Caco-2 (cell line): ENCODE measurements at regions not wholly inside any gene's neighbourhood (a gene's known extent, or its start where the extent isn't known, plus 50 kb on each side); places are given as distances from the start of the nearest gene placed in this dataset.

ENCODE experiments used
- BruUV-seq: library from RNA; stranded (reverse); fragments of 400-500 nt; replicated peaks from 2 replicates; lab custom pipeline; 2021; lab: Mats Ljungman, UMichigan
- CTCF ChIA-PET: fragments of 300-600 bp; sonication (Branson Sonifier 250); formaldehyde crosslinking; loops from one replicate; lab custom pipeline; 2022; ENCODE audit warnings: antibody characterized with exemption; lab: Charles Lee
- POLR2A ChIA-PET: fragments of 300-600 bp; sonication (Branson Sonifier 250); formaldehyde crosslinking; loops from one replicate; lab custom pipeline; 2022; ENCODE audit warnings: antibody characterized with exemption; lab: Charles Lee
- DNase-seq, 2 experiments: peaks; one replicate each; pipeline versions ENCODE4 v3.0.0 to v3.0.0-alpha.2; 2020 to 2022
- H3K27me3 ChIP-seq: replicated peaks from 2 replicates; pipeline ENCODE4 v1.6.0; 2011; ENCODE audit warnings: low read length; ENCODE audit not compliant: control insufficient read depth, insufficient read depth
- H3K36me3 ChIP-seq: 2 replicates; pipeline ENCODE4 v1.5.1; 2011; ENCODE audit warnings: low read length; ENCODE audit not compliant: control insufficient read depth, insufficient read depth
- H3K4me1 ChIP-seq: fragments of 250-450 bp; sonication (Bioruptor Pico); 2 replicates; pipeline ENCODE4 v1.5.1; 2020; ENCODE audit warnings: mild to moderate bottlenecking
- H3K4me3 ChIP-seq: 2 replicates; pipeline ENCODE4 v1.5.1; 2011; ENCODE audit warnings: low read depth, mild to moderate bottlenecking, control low read depth, low read length
- H3K9me3 ChIP-seq: fragments of 250-450 bp; sonication (Bioruptor Pico); 2 replicates; pipeline ENCODE4 v1.5.1; 2020; ENCODE audit warnings: mild to moderate bottlenecking, moderate library complexity
- H3K27ac Mint-ChIP-seq: one replicate; pipeline ENCODE4 v1.8.0; 2022; ENCODE audit warnings: mixed read lengths; ENCODE audit not compliant: unreplicated experiment
- H3K27me3 Mint-ChIP-seq: one replicate; pipeline ENCODE4 v1.8.0; 2022; ENCODE audit warnings: mixed read lengths; ENCODE audit not compliant: insufficient read depth, unreplicated experiment
- H3K36me3 Mint-ChIP-seq: one replicate; pipeline ENCODE4 v1.8.0; 2022; ENCODE audit warnings: mild to moderate bottlenecking, mixed read lengths; ENCODE audit not compliant: insufficient read depth, unreplicated experiment
- H3K4me1 Mint-ChIP-seq: one replicate; pipeline ENCODE4 v1.8.0; 2022; ENCODE audit warnings: low read depth, mixed read lengths; ENCODE audit not compliant: unreplicated experiment
- H3K4me3 Mint-ChIP-seq: one replicate; pipeline ENCODE4 v1.8.0; 2022; ENCODE audit warnings: mild to moderate bottlenecking, moderate library complexity, mixed read lengths; ENCODE audit not compliant: unreplicated experiment
- H3K9me3 Mint-ChIP-seq: one replicate; pipeline ENCODE4 v1.8.0; 2022; ENCODE audit warnings: mixed read lengths; ENCODE audit not compliant: unreplicated experiment
- intact Hi-C: fragments of 100-400 bp; cut with micrococcal nuclease; formaldehyde crosslinking; loops from one replicate; pipeline ENCODE4 v1.10.0; 2022; ENCODE audit not compliant: unreplicated experiment
- TF ChIP-seq, protein P1 (sequence below), 2 experiments: fragments of 200-600 bp in 1 of 2; IDR thresholded peaks; 1 replicate in 1 of 2; 2 replicates in 1 of 2; pipeline versions ENCODE4 v1.5.1 to v1.8.0; 2011 to 2022; ENCODE audit warnings: antibody characterized with exemption in 1 of 2, control low read depth in 1 of 2, inconsistent platforms in 1 of 2, low read depth in 1 of 2, low read length in 1 of 2, mild to moderate bottlenecking in 1 of 2, moderate library complexity in 1 of 2; ENCODE audit not compliant: insufficient read depth in 1 of 2, severe bottlenecking in 1 of 2, unreplicated experiment in 1 of 2

DNA sequence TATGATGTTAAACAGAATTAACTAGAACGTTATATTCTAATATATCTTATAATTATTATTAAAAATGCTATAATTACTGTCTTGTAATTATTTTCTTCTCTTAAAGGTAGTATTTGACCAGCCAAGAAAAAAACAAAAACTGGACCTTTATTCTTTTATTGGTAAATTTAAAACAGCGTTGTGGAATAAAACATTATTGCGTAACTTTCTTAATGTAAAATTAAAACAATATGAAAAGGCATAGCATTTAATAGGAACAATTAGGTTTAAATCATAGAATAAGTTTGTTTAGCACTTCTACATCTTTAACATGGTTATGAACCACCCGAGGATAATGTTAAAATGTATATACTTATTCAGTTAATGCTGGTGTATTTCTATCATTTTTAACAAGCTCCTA is 574.5 kb upstream of the CDH18 start:
- Mint-ChIP-seq H3K36me3 (no peaks in the 10 kb centered on the region), H3K4me3 (no peak overlapping the region), H3K27ac (no peak overlapping the region), H3K27me3 (peaks cover 3% of the 10 kb centered on the region), H3K9me3 (no peaks in the 10 kb centered on the region), H3K4me1 (no peaks in the 10 kb centered on the region)
- Histone ChIP-seq H3K27me3 (no peaks in the 10 kb centered on the region), H3K9me3 (no peaks in the 10 kb centered on the region), H3K4me1 (no peaks in the 10 kb centered on the region), H3K4me3 (no peak overlapping the region), H3K36me3 (no peaks in the 10 kb centered on the region)
- no peak for DNase-seq
- TF ChIP-seq, protein P1, sequence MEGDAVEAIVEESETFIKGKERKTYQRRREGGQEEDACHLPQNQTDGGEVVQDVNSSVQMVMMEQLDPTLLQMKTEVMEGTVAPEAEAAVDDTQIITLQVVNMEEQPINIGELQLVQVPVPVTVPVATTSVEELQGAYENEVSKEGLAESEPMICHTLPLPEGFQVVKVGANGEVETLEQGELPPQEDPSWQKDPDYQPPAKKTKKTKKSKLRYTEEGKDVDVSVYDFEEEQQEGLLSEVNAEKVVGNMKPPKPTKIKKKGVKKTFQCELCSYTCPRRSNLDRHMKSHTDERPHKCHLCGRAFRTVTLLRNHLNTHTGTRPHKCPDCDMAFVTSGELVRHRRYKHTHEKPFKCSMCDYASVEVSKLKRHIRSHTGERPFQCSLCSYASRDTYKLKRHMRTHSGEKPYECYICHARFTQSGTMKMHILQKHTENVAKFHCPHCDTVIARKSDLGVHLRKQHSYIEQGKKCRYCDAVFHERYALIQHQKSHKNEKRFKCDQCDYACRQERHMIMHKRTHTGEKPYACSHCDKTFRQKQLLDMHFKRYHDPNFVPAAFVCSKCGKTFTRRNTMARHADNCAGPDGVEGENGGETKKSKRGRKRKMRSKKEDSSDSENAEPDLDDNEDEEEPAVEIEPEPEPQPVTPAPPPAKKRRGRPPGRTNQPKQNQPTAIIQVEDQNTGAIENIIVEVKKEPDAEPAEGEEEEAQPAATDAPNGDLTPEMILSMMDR (IDR thresholded peaks at IDR 0.05; ENCODE audit: insufficient read depth in 1 of 2, low read depth in 1 of 2, low read length in 1 of 2, severe bottlenecking in 1 of 2, unreplicated experiment in 1 of 2): no peak
- BruUV-seq: no TSS peak
- ChIA-PET CTCF (no interaction called here), POLR2A (no interaction called here)
- intact Hi-C loops: no loop called here

DNA sequence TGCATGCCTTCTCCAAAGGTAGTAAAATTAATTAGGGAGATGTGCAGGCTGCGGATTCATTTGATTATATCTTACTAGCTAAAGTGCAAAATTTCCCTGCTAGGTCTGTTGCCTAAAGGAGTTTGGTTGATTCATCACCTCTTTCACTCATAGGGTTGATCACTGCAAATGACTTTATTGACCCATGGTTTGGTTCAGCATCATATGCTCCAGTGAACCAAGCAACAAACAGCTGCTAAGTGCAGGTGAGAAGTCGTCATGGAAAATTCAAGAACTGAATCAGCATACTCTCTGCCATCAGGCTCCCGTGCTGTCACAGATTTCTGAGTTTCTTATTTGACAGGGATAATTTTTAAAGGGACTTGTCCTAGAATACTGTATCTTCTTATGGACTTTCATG is 571.8 kb upstream of the CDH18 start:
- Histone ChIP-seq H3K27me3 (no peaks in the 10 kb centered on the region), H3K9me3 (no peaks in the 10 kb centered on the region), H3K4me3 (no peak overlapping the region), H3K36me3 (no peaks in the 10 kb centered on the region), H3K4me1 (no peaks in the 10 kb centered on the region)
- Mint-ChIP-seq H3K27ac (no peak overlapping the region), H3K27me3 (peaks cover 3% of the 10 kb centered on the region), H3K36me3 (no peaks in the 10 kb centered on the region), H3K4me1 (no peaks in the 10 kb centered on the region), H3K4me3 (no peak overlapping the region), H3K9me3 (no peaks in the 10 kb centered on the region)
- ChIA-PET POLR2A (no interaction called here), CTCF (no interaction called here)
- intact Hi-C loops: no loop called here
- DNase-seq: no peak
- TF ChIP-seq, protein P1 (IDR thresholded peaks at IDR 0.05; ENCODE audit: insufficient read depth in 1 of 2, low read depth in 1 of 2, low read length in 1 of 2, severe bottlenecking in 1 of 2, unreplicated experiment in 1 of 2): no peak
- BruUV-seq: no TSS peak

DNA sequence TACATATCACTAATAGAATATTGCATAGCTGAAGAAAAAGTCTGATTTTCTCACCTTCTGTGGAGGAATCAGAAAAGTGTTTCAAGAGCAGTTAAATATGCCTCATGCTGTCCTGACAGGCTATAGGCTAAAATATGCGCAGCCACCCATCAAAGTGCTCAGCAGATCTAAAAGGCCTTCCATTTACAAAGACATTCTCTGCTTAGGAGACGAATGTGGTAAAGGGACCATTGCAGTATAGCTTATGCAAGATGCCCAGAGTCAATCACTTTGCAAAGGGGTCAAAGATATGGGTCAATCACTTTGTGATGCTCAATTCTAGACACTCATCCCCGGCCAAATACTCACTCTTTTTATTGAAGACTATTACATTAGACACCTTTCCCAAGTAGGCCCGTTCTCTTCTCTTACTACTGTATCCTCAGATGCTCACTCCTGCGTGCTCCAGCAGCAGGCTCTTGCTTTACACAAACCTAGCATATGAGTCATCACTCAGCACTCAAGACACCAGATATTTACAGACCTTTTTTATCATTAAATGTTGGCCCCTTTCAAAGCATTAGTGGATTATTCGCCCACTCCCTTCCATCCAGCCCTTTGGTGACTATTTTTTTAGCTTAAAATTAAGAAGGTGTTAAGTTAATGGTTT is 568.2 kb upstream of the CDH18 start:
- no peak for DNase-seq
- no peaks in the 10 kb centered on the region for H3K4me1 Mint-ChIP-seq
- no peak overlapping the region for H3K4me3 Mint-ChIP-seq
- Histone ChIP-seq H3K4me3 (no peak overlapping the region), H3K9me3 (no peaks in the 10 kb centered on the region), H3K36me3 (no peaks in the 10 kb centered on the region), H3K4me1 (no peaks in the 10 kb centered on the region), H3K27me3 (no peaks in the 10 kb centered on the region)
- no TSS peak for BruUV-seq
- intact Hi-C loops: no loop called here
- CTCF ChIA-PET: no interaction called here
- H3K36me3 Mint-ChIP-seq: no peaks in the 10 kb centered on the region
- H3K9me3 Mint-ChIP-seq: no peaks in the 10 kb centered on the region
- POLR2A ChIA-PET: no interaction called here
- H3K27ac Mint-ChIP-seq: no peak overlapping the region
- H3K27me3 Mint-ChIP-seq: peaks cover 3% of the 10 kb centered on the region
- TF ChIP-seq, protein P1 (IDR thresholded peaks at IDR 0.05; ENCODE audit: insufficient read depth in 1 of 2, low read depth in 1 of 2, low read length in 1 of 2, severe bottlenecking in 1 of 2, unreplicated experiment in 1 of 2): no peak
